ENCODE measurements at regions not wholly inside any gene's neighbourhood (a gene's known extent, or its start where the extent isn't known, plus 50 kb on each side); places are given as distances from the start of the nearest gene placed in this dataset.

DNA sequence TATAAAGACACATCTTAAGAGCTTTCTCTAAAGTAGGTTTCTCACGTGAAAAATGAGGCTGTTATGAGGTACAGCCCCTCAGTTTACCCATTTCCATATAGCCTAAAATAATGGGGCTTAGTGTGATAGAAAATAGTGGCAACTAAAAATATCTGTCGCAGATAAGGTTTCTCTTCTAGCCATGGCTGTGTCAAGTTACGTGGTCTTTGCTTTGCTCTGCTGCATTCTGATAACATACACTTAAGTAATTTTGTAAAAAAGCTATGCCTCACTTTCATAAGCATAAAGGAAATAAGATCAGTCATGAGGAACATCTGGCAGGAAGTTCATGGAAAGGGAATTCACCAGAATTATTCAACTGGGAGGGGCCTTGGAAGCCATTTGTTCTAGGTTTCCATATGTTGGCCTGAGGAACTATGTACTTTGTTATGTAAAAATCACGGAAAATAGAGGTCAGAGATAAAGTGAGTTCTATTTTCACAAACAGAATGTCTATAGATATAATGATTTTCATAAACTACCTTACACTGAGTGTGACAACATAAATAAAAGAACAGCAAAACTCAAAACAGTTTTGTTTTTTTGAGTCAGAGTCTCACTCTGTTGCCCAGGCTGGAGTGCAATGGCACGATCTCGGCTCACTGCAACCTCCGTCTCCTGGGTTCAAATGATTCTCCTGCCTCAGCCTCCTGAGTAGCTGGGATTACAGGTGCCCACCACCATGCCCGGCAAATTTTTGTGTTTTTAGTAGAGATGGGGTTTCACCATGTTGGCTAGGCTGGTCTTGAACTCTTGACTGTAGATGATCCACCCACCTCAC, 195.6 kb upstream of the KRR1 start:
- Histone ChIP-seq H3K4me1 (ENCODE audit: insufficient read depth, poor library complexity, severe bottlenecking) (peaks cover 26% of the 10 kb centered on the region), H3K9me3 (ENCODE audit: severe bottlenecking) (no peaks in the 10 kb centered on the region), H3K36me3 (ENCODE audit: low read depth) (no peaks in the 10 kb centered on the region), H3K4me3 (ENCODE audit: severe bottlenecking) (no peak overlapping the region), H3K27me3 (ENCODE audit: insufficient read depth, poor library complexity, severe bottlenecking) (no peaks in the 10 kb centered on the region), H3K27ac (ENCODE audit: poor library complexity, severe bottlenecking) (peak overlapping the region; percentile 62)
- ATAC-seq (ENCODE audit: low read depth) (peak; percentile 66), DNase-seq (ENCODE audit: low spot score) (no peak)
- TF ChIP-seq, protein P1, sequence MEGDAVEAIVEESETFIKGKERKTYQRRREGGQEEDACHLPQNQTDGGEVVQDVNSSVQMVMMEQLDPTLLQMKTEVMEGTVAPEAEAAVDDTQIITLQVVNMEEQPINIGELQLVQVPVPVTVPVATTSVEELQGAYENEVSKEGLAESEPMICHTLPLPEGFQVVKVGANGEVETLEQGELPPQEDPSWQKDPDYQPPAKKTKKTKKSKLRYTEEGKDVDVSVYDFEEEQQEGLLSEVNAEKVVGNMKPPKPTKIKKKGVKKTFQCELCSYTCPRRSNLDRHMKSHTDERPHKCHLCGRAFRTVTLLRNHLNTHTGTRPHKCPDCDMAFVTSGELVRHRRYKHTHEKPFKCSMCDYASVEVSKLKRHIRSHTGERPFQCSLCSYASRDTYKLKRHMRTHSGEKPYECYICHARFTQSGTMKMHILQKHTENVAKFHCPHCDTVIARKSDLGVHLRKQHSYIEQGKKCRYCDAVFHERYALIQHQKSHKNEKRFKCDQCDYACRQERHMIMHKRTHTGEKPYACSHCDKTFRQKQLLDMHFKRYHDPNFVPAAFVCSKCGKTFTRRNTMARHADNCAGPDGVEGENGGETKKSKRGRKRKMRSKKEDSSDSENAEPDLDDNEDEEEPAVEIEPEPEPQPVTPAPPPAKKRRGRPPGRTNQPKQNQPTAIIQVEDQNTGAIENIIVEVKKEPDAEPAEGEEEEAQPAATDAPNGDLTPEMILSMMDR (IDR thresholded peaks at IDR 0.05; ENCODE audit: poor library complexity, severe bottlenecking), result no peak

DNA sequence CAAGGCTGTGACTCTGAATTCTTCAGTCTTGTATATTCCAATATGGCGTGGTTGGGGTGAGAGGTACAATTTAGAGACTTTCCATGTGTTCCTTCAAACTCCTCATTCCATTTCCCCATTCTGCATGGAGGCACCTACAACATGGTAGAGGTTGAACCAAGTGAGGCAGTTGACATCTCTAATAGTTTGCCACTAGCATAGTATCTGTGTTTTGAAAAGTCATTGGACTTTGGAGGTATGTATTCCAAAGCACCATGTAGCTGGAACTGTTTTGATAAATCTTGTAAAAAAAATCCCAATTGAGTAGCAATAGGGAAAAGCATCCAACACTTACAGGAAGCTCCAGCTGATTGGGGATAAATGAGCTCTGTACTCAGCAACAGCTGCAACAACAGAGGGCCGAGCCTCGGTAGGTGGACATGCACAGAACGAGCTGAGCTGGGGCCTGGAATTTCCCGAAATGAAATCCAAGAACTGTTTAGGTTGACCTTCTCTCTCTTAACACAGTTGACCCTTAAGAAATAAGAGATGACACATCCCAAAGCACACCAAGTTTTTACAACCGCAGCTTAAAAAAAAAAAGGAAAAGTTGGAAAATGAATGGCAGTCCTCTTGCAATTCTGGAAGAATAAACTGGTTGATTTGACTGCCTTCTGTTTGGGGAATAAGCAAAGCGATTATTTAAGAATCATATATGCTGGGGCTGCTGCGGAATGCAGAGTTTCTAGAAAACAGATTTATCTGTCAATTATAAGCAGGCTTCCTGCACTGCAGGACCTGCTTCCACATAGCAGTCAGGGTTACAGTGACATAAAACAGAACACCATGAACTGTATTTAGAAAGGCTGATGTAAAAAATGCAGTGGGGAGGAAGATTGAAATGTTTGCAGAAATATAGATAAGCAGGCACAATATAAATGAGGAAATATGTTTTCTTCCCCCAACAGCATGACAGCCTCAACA, 194.6 kb upstream of the KRR1 start:
- H3K27me3 ChIP-seq (ENCODE audit: insufficient read depth, poor library complexity, severe bottlenecking), result no peaks in the 10 kb centered on the region
- peaks cover 19% of the 10 kb centered on the region for H3K4me1 ChIP-seq (ENCODE audit: insufficient read depth, poor library complexity, severe bottlenecking)
- H3K36me3 ChIP-seq (ENCODE audit: low read depth), result no peaks in the 10 kb centered on the region
- DNase-seq (ENCODE audit: low spot score) (no peak), ATAC-seq (ENCODE audit: low read depth) (peak; percentile 73; the same call in 2 of the 3 replicates)
- no peak overlapping the region for H3K4me3 ChIP-seq (ENCODE audit: severe bottlenecking)
- TF ChIP-seq, protein P1 (IDR thresholded peaks at IDR 0.05; ENCODE audit: poor library complexity, severe bottlenecking), result no peak
- H3K27ac ChIP-seq (ENCODE audit: poor library complexity, severe bottlenecking), result peak overlapping the region; percentile 62
- H3K9me3 ChIP-seq (ENCODE audit: severe bottlenecking), result no peaks in the 10 kb centered on the region

DNA sequence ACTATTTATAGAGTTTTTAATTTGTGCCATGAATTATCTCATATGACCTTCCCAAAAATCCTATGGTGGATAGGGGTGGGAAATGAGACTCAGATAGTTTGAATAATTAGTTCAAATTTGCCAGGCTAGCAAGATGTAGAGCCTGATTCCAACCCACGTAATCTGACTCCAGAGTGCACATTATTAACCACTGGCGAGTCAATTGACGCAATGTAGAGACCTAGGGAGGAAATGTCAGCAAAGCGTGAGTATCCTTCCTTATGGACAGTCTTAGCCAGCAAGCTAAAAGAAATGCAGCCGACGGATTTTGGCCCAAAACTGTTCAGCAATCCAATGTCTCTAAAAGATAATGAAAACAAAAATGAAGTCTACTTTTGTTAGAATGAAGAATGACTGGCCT, 193.3 kb upstream of the KRR1 start:
- ATAC-seq (ENCODE audit: low read depth) (no peak), DNase-seq (ENCODE audit: low spot score) (no peak)
- H3K27ac ChIP-seq (ENCODE audit: poor library complexity, severe bottlenecking), result peak overlapping the region; percentile 62
- TF ChIP-seq, protein P1 (IDR thresholded peaks at IDR 0.05; ENCODE audit: poor library complexity, severe bottlenecking), result no peak
- no peaks in the 10 kb centered on the region for H3K27me3 ChIP-seq (ENCODE audit: insufficient read depth, poor library complexity, severe bottlenecking)
- peaks cover 14% of the 10 kb centered on the region for H3K4me1 ChIP-seq (ENCODE audit: insufficient read depth, poor library complexity, severe bottlenecking)
- no peaks in the 10 kb centered on the region for H3K9me3 ChIP-seq (ENCODE audit: severe bottlenecking)
- H3K36me3 ChIP-seq (ENCODE audit: low read depth), result no peaks in the 10 kb centered on the region
- H3K4me3 ChIP-seq (ENCODE audit: severe bottlenecking), result no peak overlapping the region

DNA sequence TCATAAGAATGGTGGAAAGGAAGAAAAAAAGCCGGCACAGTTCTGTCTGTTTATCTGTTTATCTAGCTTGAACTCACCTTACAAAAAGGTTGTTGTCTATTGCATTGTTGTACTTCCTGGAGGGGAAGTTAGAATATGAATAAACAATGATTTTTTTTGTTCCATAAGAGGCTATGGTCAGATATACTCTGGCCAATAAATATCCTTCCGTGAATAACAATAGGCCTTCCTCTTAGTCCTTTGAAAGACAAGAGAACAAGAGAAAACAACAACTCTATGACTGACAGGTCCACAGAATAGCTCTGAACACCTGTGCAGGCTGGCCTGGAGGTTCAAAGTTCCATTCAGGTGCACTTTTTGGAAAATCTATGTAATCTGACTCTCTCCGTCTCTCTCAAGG, 192.8 kb upstream of the KRR1 start:
- H3K27me3 ChIP-seq (ENCODE audit: insufficient read depth, poor library complexity, severe bottlenecking), result no peaks in the 10 kb centered on the region
- H3K27ac ChIP-seq (ENCODE audit: poor library complexity, severe bottlenecking), result no peak overlapping the region
- DNase-seq (ENCODE audit: low spot score) (no peak), ATAC-seq (ENCODE audit: low read depth) (no peak)
- H3K4me1 ChIP-seq (ENCODE audit: insufficient read depth, poor library complexity, severe bottlenecking), result peaks cover 14% of the 10 kb centered on the region
- H3K9me3 ChIP-seq (ENCODE audit: severe bottlenecking), result no peaks in the 10 kb centered on the region
- H3K4me3 ChIP-seq (ENCODE audit: severe bottlenecking), result no peak overlapping the region
- TF ChIP-seq, protein P1 (IDR thresholded peaks at IDR 0.05; ENCODE audit: poor library complexity, severe bottlenecking), result no peak
- no peaks in the 10 kb centered on the region for H3K36me3 ChIP-seq (ENCODE audit: low read depth)
